PC-3 (cell line): ENCODE measurements at regions not wholly inside any gene's neighbourhood (a gene's known extent, or its start where the extent isn't known, plus 50 kb on each side); places are given as distances from the start of the nearest gene placed in this dataset.

Experiments
- ATAC-seq: fragments of 200-7000 bp; cut with Tn5 transposase; 2 replicates; pipeline ENCODE4 v1.9.1; 2020; ENCODE audit warnings: mild to moderate bottlenecking, moderate library complexity
- BruUV-seq: library from RNA; stranded (reverse); fragments of 400-500 nt; replicated peaks from 2 replicates; lab custom pipeline; 2021; lab: Mats Ljungman, UMichigan
- CTCF ChIA-PET: fragments of 300-600 bp; sonication (Branson Sonifier 250); formaldehyde crosslinking; loops from one replicate; lab custom pipeline; 2022; ENCODE audit warnings: antibody characterized with exemption; lab: Charles Lee
- POLR2A ChIA-PET: fragments of 300-600 bp; sonication (Branson Sonifier 250); formaldehyde crosslinking; loops from one replicate; lab custom pipeline; 2022; ENCODE audit warnings: antibody characterized with exemption; ENCODE audit not compliant: unreplicated experiment; lab: Charles Lee
- DNase-seq: peaks from one replicate; pipeline ENCODE4 v3.0.0-alpha.2; 2015
- H2AFZ ChIP-seq: fragments of 300-600 bp; sonication (generic); 2 replicates; pipeline ENCODE4 v1.6.0; 2016; ENCODE audit warnings: antibody characterized with exemption, low read length
- H3F3A ChIP-seq: fragments of 300-600 bp; sonication (generic); one replicate; pipeline ENCODE4 v1.6.0; 2017; ENCODE audit warnings: antibody characterized with exemption, low read length, control low read depth, mild to moderate bottlenecking; ENCODE audit not compliant: unreplicated experiment
- H3K27ac ChIP-seq: fragments of 300-600 bp; sonication (generic); 2 replicates; pipeline ENCODE4 v1.5.1; 2016; ENCODE audit warnings: mild to moderate bottlenecking, low read length
- H3K27me3 ChIP-seq: fragments of 300-600 bp; sonication (generic); 2 replicates; pipeline ENCODE4 v1.6.1; 2016; ENCODE audit warnings: low read length, mixed read lengths
- H3K36me3 ChIP-seq: fragments of 300-600 bp; sonication (generic); 2 replicates; pipeline ENCODE4 v1.6.1; 2016; ENCODE audit warnings: low read depth, mixed run types, low read length, mixed read lengths
- H3K4me1 ChIP-seq: fragments of 300-600 bp; sonication (generic); 2 replicates; pipeline ENCODE4 v1.5.1; 2016; ENCODE audit warnings: low read length; ENCODE audit not compliant: insufficient read depth
- H3K4me2 ChIP-seq: fragments of 300-600 bp; sonication (generic); 2 replicates; pipeline ENCODE4 v1.6.0; 2016; ENCODE audit warnings: low read length
- H3K4me3 ChIP-seq: fragments of 300-600 bp; sonication (generic); 2 replicates; pipeline ENCODE4 v1.5.1; 2016; ENCODE audit warnings: mild to moderate bottlenecking, low read length, mixed read lengths
- H3K79me2 ChIP-seq: fragments of 300-600 bp; sonication (generic); 2 replicates; pipeline ENCODE4 v1.6.1; 2017; ENCODE audit warnings: low read length, mixed read lengths
- H3K9ac ChIP-seq: fragments of 300-600 bp; sonication (generic); 2 replicates; pipeline ENCODE4 v1.6.0; 2016; ENCODE audit warnings: mild to moderate bottlenecking, low read length
- H3K9me2 ChIP-seq: fragments of 300-600 bp; sonication (generic); replicated peaks from 2 replicates; pipeline ENCODE4 v1.6.1; 2016; ENCODE audit warnings: mixed run types, low read length, mixed read lengths
- H3K9me3 ChIP-seq: fragments of 300-600 bp; sonication (generic); 2 replicates; pipeline ENCODE4 v1.6.1; 2016; ENCODE audit warnings: low read length, mixed read lengths
- H4K20me1 ChIP-seq: fragments of 300-600 bp; sonication (generic); 2 replicates; pipeline ENCODE4 v1.6.1; 2016; ENCODE audit warnings: low read length, mixed read lengths
- EZH2 ChIP-seq: fragments of 300-600 bp; sonication (generic); IDR thresholded peaks from one replicate; pipeline ENCODE4 v1.6.1; 2017; ENCODE audit warnings: antibody characterized with exemption, mild to moderate bottlenecking, low read length; ENCODE audit not compliant: unreplicated experiment
- EZH2phosphoT487 ChIP-seq: fragments of 300-600 bp; sonication (generic); IDR thresholded peaks from 2 replicates; pipeline ENCODE4 v1.6.1; 2018; ENCODE audit warnings: mild to moderate bottlenecking, antibody characterized with exemption, low read length, borderline replicate concordance
- intact Hi-C: fragments of 100-400 bp; cut with micrococcal nuclease; formaldehyde crosslinking; loops from 2 replicates; pipeline ENCODE4 v1.9.0; 2023
- TF ChIP-seq, protein P1 (sequence below): fragments of 300-600 bp; sonication (generic); conservative IDR thresholded peaks from 2 replicates; pipeline ENCODE4 v1.5.1; 2017; ENCODE audit warnings: antibody characterized with exemption, low read depth, mild to moderate bottlenecking, low read length

DNA sequence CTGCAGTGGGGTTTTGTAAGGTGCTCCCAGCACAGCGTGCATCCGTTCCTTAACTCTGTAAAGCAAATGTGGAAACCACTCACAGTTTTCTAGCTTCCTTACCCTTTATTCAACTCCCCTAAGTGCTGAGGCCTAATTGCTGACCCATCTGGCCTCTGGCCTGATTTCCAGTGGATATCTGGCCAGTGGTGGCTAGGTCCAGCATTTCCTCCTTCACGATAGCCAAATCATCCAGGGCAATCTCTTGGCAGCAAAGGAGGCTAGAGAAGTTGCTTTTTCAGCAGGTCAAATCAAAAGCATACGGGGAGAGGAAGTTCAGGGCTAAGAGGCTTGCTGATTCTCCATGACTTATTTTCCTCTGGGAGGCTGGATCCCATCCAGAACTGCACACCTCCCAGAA is 286.3 kb upstream of the VLDLR start:
- no peak overlapping the region for H3K9ac ChIP-seq
- no peaks in the 10 kb centered on the region for H3F3A ChIP-seq
- intact Hi-C loops, result no loop called here
- H3K4me2 ChIP-seq, result no peak overlapping the region
- H3K27ac ChIP-seq, result no peak overlapping the region
- CTCF ChIA-PET, result no interaction called here
- H3K36me3 ChIP-seq, result no peaks in the 10 kb centered on the region
- no peaks in the 10 kb centered on the region for H3K9me2 ChIP-seq
- no peak overlapping the region for H3K4me3 ChIP-seq
- no peaks in the 10 kb centered on the region for H3K9me3 ChIP-seq
- H3K4me1 ChIP-seq, result no peaks in the 10 kb centered on the region
- H3K27me3 ChIP-seq, result 0 out of 2 replicates have a peak, but pooled peaks cover 9% of the 10 kb centered on the region
- H2AFZ ChIP-seq, result no peak overlapping the region
- DNase-seq (no peak), ATAC-seq (no peak)
- no TSS peak for BruUV-seq
- TF ChIP-seq, protein P1, sequence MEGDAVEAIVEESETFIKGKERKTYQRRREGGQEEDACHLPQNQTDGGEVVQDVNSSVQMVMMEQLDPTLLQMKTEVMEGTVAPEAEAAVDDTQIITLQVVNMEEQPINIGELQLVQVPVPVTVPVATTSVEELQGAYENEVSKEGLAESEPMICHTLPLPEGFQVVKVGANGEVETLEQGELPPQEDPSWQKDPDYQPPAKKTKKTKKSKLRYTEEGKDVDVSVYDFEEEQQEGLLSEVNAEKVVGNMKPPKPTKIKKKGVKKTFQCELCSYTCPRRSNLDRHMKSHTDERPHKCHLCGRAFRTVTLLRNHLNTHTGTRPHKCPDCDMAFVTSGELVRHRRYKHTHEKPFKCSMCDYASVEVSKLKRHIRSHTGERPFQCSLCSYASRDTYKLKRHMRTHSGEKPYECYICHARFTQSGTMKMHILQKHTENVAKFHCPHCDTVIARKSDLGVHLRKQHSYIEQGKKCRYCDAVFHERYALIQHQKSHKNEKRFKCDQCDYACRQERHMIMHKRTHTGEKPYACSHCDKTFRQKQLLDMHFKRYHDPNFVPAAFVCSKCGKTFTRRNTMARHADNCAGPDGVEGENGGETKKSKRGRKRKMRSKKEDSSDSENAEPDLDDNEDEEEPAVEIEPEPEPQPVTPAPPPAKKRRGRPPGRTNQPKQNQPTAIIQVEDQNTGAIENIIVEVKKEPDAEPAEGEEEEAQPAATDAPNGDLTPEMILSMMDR, result no peak
- no peak for TF ChIP-seq EZH2phosphoT487
- no peak for TF ChIP-seq EZH2
- H4K20me1 ChIP-seq, result no peaks in the 10 kb centered on the region
- POLR2A ChIA-PET, result no interaction called here
- no peaks in the 10 kb centered on the region for H3K79me2 ChIP-seq

DNA sequence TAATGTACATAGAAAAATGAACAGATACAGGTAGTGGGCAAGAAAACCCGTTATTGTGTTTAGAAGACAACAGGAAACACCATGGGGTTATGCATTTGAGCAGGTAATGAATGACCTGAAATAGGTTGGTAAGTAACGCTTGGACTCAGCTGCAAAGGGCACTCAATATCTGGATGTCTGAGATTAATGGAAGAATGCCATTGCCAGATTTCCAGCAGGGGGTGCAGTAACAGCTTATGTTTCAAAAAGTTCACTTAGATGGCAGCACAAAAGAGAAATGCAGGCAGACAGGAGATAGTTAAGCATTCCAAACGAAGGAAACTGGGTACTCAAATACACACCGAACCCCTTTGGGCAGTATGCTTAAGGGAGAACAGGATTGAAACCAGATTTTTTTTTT is 285.5 kb upstream of the VLDLR start:
- Histone ChIP-seq H3K9me2 (no peaks in the 10 kb centered on the region), H3K9ac (no peak overlapping the region), H2AFZ (no peak overlapping the region), H3F3A (no peaks in the 10 kb centered on the region), H3K36me3 (no peaks in the 10 kb centered on the region), H4K20me1 (no peaks in the 10 kb centered on the region), H3K27ac (no peak overlapping the region), H3K4me1 (no peaks in the 10 kb centered on the region), H3K9me3 (no peaks in the 10 kb centered on the region), H3K4me2 (no peak overlapping the region), H3K79me2 (no peaks in the 10 kb centered on the region), H3K27me3 (0 out of 2 replicates have a peak, but pooled peaks cover 9% of the 10 kb centered on the region), H3K4me3 (no peak overlapping the region)
- BruUV-seq, result no TSS peak
- intact Hi-C loops, result no loop called here
- ATAC-seq, result no peak
- TF ChIP-seq, protein P1, result peak; percentile 44
- no peak for TF ChIP-seq EZH2
- ChIA-PET POLR2A (no interaction called here), CTCF (no interaction called here)
- no peak for DNase-seq

DNA sequence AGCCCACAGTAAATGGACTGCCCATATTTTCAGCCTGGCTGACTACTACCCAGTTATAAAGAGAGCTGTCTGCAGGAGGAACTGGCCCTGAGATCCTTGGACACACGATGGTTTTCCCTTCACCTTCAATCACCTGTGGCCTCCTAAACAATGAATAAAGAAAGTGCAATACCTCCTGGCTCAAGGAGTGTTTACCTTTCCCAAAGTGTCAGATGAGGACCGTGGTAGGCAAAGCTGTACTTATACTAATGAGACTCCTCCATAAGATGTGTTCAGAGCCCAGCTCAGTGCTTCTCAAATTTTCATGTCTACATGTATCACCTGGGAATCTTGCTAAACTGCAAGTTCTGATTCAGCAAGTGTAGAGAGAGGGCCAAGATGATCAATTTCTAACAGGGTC is 284.5 kb upstream of the VLDLR start:
- Histone ChIP-seq H3K9me2 (no peaks in the 10 kb centered on the region), H3K27me3 (0 out of 2 replicates have a peak, but pooled peaks cover 9% of the 10 kb centered on the region), H3F3A (no peaks in the 10 kb centered on the region), H3K27ac (no peak overlapping the region), H3K4me2 (no peak overlapping the region), H2AFZ (no peak overlapping the region), H3K36me3 (no peaks in the 10 kb centered on the region), H4K20me1 (no peaks in the 10 kb centered on the region), H3K4me3 (no peak overlapping the region), H3K9ac (no peak overlapping the region), H3K79me2 (no peaks in the 10 kb centered on the region), H3K9me3 (no peaks in the 10 kb centered on the region), H3K4me1 (no peaks in the 10 kb centered on the region)
- ATAC-seq, result no peak
- TF ChIP-seq, protein P1, result no peak
- TF ChIP-seq EZH2 (no peak), EZH2phosphoT487 (no peak)
- no TSS peak for BruUV-seq
- DNase-seq, result no peak
- intact Hi-C loops, result no loop called here
- POLR2A ChIA-PET, result no interaction called here
- CTCF ChIA-PET, result no interaction called here
